Mesothelial cell of epicardium (in vitro differentiated cells): ENCODE measurements at regions not wholly inside any gene's neighbourhood (a gene's known extent, or its start where the extent isn't known, plus 50 kb on each side); places are given as distances from the start of the nearest gene placed in this dataset.
"Not testable (repeated sequence)": the region's sequence is repeated elsewhere in the genome, so short reads cannot be mapped to it uniquely, and the experiment has no call there.

Experiments
- DNase-seq, 2 experiments: peaks; one replicate each; pipeline ENCODE4 v3.0.0; 2021; ENCODE audit warnings: low spot score in 2 of 2; ENCODE audit not compliant: unreplicated experiment in 2 of 2
- H3K27ac Mint-ChIP-seq: 2 replicates; pipeline ENCODE4 v1.8.0; 2021; ENCODE audit warnings: mixed read lengths
- H3K27me3 Mint-ChIP-seq: 2 replicates; pipeline ENCODE4 v1.8.0; 2021; ENCODE audit warnings: low read depth, mixed read lengths
- H3K36me3 Mint-ChIP-seq: 2 replicates; pipeline ENCODE4 v1.8.0; 2021; ENCODE audit warnings: mixed read lengths
- H3K4me1 Mint-ChIP-seq: 2 replicates; pipeline ENCODE4 v1.8.0; 2021; ENCODE audit warnings: mixed read lengths
- H3K4me3 Mint-ChIP-seq: 2 replicates; pipeline ENCODE4 v1.8.0; 2021; ENCODE audit warnings: mild to moderate bottlenecking, moderate library complexity, mixed read lengths
- H3K9me3 Mint-ChIP-seq: 2 replicates; pipeline ENCODE4 v1.8.0; 2021; ENCODE audit warnings: mixed read lengths
- CTCF ChIP-seq: fragments of 200-600 bp; sonication (generic); IDR thresholded peaks from one replicate; pipeline ENCODE4 v1.5.0; 2021; ENCODE audit warnings: antibody characterized with exemption; ENCODE audit not compliant: unreplicated experiment

- DNase-seq: no peak
- H3K4me1 Mint-ChIP-seq: peaks cover 3% of the 10 kb centered on the region
- no peak overlapping the region for H3K4me3 Mint-ChIP-seq
- no peak overlapping the region for H3K27ac Mint-ChIP-seq
- peaks cover 5% of the 10 kb centered on the region for H3K36me3 Mint-ChIP-seq
- H3K9me3 Mint-ChIP-seq: peaks cover 24% of the 10 kb centered on the region
- no peaks in the 10 kb centered on the region for H3K27me3 Mint-ChIP-seq
- no peak for TF ChIP-seq CTCF
Measured at GRCh38 chr7:138317044-138317596, 142.9 kb upstream of the TRIM24 start.

GRCh38 chr7:138324941-138325340, 135.1 kb upstream of the TRIM24 start:
- peaks cover 32% of the 10 kb centered on the region for H3K9me3 Mint-ChIP-seq
- DNase-seq: no peak
- H3K36me3 Mint-ChIP-seq: peaks cover 16% of the 10 kb centered on the region
- H3K27ac Mint-ChIP-seq: no peak overlapping the region
- no peaks in the 10 kb centered on the region for H3K4me1 Mint-ChIP-seq
- no peak for TF ChIP-seq CTCF
- H3K27me3 Mint-ChIP-seq: no peaks in the 10 kb centered on the region
- no peak overlapping the region for H3K4me3 Mint-ChIP-seq

GRCh38 chr7:138325434-138325833, 134.6 kb upstream of the TRIM24 start:
- peaks cover 21% of the 10 kb centered on the region for H3K36me3 Mint-ChIP-seq
- H3K4me3 Mint-ChIP-seq: no peak overlapping the region
- TF ChIP-seq CTCF: no peak
- H3K27ac Mint-ChIP-seq: no peak overlapping the region
- H3K4me1 Mint-ChIP-seq: no peaks in the 10 kb centered on the region
- no peak for DNase-seq
- peaks cover 32% of the 10 kb centered on the region for H3K9me3 Mint-ChIP-seq
- H3K27me3 Mint-ChIP-seq: no peaks in the 10 kb centered on the region

GRCh38 chr7:138328215-138328614, 131.8 kb upstream of the TRIM24 start:
- Mint-ChIP-seq H3K27me3 (no peaks in the 10 kb centered on the region), H3K27ac (no peak overlapping the region), H3K36me3 (peaks cover 27% of the 10 kb centered on the region), H3K4me1 (no peaks in the 10 kb centered on the region), H3K9me3 (peaks cover 40% of the 10 kb centered on the region), H3K4me3 (no peak overlapping the region)
- TF ChIP-seq CTCF: no peak
- no peak for DNase-seq

GRCh38 chr7:138332850-138333249, 127.2 kb upstream of the TRIM24 start:
- Mint-ChIP-seq H3K36me3 (peaks cover 36% of the 10 kb centered on the region), H3K9me3 (peaks cover 45% of the 10 kb centered on the region)
- H3K4me3 Mint-ChIP-seq, H3K4me1 Mint-ChIP-seq, DNase-seq, H3K27ac Mint-ChIP-seq, H3K27me3 Mint-ChIP-seq: not testable (repeated sequence)

- no peak overlapping the region for H3K27ac Mint-ChIP-seq
- no peak overlapping the region for H3K4me3 Mint-ChIP-seq
- no peaks in the 10 kb centered on the region for H3K27me3 Mint-ChIP-seq
- H3K36me3 Mint-ChIP-seq: peaks cover 32% of the 10 kb centered on the region
- no peaks in the 10 kb centered on the region for H3K4me1 Mint-ChIP-seq
- no peak for DNase-seq
- peaks cover 65% of the 10 kb centered on the region for H3K9me3 Mint-ChIP-seq
- TF ChIP-seq CTCF: no peak
Measured at GRCh38 chr7:138338361-138338760, 121.7 kb upstream of the TRIM24 start.

- Mint-ChIP-seq H3K9me3 (peaks cover 69% of the 10 kb centered on the region), H3K36me3 (peaks cover 33% of the 10 kb centered on the region)
- not testable (repeated sequence) for H3K4me1 Mint-ChIP-seq, H3K27ac Mint-ChIP-seq, DNase-seq, H3K4me3 Mint-ChIP-seq, H3K27me3 Mint-ChIP-seq
Measured at GRCh38 chr7:138339229-138339628, 120.8 kb upstream of the TRIM24 start.
